ENCODE measurements at regions not wholly inside any gene's neighbourhood (a gene's known extent, or its start where the extent isn't known, plus 50 kb on each side); places are given as distances from the start of the nearest gene placed in this dataset.
A peak's percentile ranks its signal among the peaks of the same experiment; 100 is the strongest.

DNA sequence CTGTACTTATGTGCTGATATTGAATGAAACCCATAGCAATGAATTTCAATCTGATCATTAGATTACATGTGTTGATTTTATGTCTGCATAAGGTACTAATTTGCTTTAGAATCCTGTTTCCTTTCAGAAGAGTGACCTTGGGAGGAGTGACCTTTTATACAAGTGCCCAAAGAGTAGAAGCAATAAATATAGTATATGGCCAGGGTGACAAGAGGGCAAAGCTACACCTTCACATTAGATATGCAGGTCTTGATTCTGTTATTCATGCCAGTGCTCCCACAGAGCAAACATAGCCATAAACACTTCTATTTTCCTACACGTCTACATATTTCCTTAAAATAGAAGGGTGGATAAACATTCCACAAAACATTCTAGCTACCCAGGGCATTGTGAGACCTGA is 158.2 kb upstream of the RAP2B start:
- H3K4me3 ChIP-seq (ENCODE audit: low read depth, low read length): no peak overlapping the region
- TF ChIP-seq, protein P1, sequence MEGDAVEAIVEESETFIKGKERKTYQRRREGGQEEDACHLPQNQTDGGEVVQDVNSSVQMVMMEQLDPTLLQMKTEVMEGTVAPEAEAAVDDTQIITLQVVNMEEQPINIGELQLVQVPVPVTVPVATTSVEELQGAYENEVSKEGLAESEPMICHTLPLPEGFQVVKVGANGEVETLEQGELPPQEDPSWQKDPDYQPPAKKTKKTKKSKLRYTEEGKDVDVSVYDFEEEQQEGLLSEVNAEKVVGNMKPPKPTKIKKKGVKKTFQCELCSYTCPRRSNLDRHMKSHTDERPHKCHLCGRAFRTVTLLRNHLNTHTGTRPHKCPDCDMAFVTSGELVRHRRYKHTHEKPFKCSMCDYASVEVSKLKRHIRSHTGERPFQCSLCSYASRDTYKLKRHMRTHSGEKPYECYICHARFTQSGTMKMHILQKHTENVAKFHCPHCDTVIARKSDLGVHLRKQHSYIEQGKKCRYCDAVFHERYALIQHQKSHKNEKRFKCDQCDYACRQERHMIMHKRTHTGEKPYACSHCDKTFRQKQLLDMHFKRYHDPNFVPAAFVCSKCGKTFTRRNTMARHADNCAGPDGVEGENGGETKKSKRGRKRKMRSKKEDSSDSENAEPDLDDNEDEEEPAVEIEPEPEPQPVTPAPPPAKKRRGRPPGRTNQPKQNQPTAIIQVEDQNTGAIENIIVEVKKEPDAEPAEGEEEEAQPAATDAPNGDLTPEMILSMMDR (IDR thresholded peaks at IDR 0.05; ENCODE audit: insufficient read depth, low read depth, low read length, missing control alignments): no peak
- DNase-seq (ENCODE audit: low read depth): no peak

DNA sequence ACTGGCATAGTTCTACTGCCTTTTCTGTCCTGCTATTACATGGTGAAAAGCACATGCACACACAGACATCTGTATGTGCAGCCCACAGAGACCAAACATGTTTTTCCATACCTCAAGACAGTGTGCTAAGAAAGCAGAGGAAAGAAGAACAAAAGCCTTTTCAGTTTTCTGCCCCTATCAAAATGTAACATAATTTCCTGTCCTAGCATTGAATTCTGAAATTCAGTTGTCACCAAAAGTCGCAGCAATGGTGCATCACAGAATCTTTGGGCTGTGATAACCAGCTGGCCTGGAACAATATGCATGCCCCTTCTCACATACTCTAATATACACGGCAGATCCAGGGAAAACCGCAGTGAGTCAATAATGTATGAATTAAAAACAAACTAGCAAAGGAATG is 153.8 kb upstream of the RAP2B start:
- DNase-seq (ENCODE audit: low read depth): no peak
- no peak overlapping the region for H3K4me3 ChIP-seq (ENCODE audit: low read depth, low read length)
- TF ChIP-seq, protein P1 (IDR thresholded peaks at IDR 0.05; ENCODE audit: insufficient read depth, low read depth, low read length, missing control alignments): no peak

DNA sequence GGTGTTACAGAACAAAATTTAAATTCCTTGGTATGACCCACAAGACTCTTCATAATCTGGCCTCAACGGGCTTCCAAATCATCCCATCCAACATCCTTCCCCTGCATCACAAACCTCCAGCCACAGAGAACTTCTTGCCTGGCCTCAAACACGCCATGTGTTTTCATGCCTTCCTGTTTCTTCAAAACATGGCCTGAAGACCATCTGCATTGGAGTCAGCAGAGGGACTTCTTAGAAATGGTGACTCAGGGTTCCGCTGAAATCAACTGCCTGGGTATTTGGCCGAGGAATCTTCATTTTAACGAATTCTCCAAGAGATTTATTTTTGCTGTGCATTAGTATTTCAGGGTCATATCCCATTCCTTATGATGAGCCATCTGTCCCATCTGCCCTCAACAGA is 138.1 kb upstream of the RAP2B start:
- no peak for DNase-seq (ENCODE audit: low read depth)
- TF ChIP-seq, protein P1 (IDR thresholded peaks at IDR 0.05; ENCODE audit: insufficient read depth, low read depth, low read length, missing control alignments): no peak
- H3K4me3 ChIP-seq (ENCODE audit: low read depth, low read length): no peak overlapping the region

DNA sequence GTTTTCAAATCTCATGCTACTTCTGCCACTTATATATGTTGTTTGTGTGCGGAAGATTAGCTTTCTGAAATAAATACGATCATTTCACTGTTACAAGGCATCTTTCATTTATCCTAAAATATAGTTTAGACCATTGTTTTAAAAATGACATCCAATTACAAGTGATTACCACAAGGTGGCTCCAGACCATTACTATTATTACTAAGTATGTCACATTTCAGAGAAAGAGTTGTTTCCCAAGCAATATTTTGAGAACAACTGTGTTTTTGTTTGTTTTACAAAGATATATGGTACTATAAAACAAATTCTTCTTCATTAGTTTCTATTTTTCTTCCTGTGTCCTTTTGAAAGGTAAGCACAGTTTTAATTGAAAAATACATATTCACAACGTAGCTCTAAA is 136.0 kb upstream of the RAP2B start:
- TF ChIP-seq, protein P1 (IDR thresholded peaks at IDR 0.05; ENCODE audit: insufficient read depth, low read depth, low read length, missing control alignments): peak; percentile 43
- H3K4me3 ChIP-seq (ENCODE audit: low read depth, low read length): no peak overlapping the region
- peak; percentile 44 for DNase-seq (ENCODE audit: low read depth)

DNA sequence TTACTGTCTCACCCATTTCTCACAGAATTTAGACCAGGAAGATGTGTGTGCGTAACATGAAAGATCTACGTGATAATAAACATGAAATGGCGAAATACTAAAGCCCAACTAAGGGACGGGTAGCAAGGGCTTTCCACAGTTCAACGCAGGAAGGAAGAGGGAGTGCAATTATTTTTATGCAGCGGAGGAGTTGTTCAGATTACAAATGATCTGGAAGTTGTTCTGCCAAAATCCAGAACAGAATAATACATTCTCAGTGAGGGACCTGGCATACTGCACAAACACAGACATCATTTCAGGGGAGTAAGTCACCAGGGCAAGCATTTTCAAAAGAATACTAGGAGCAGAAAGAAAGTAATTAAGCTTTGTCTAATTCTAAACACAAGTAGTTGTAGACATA is 133.6 kb upstream of the RAP2B start:
- TF ChIP-seq, protein P1 (IDR thresholded peaks at IDR 0.05; ENCODE audit: insufficient read depth, low read depth, low read length, missing control alignments): no peak
- H3K4me3 ChIP-seq (ENCODE audit: low read depth, low read length): no peak overlapping the region
- DNase-seq (ENCODE audit: low read depth): no peak

DNA sequence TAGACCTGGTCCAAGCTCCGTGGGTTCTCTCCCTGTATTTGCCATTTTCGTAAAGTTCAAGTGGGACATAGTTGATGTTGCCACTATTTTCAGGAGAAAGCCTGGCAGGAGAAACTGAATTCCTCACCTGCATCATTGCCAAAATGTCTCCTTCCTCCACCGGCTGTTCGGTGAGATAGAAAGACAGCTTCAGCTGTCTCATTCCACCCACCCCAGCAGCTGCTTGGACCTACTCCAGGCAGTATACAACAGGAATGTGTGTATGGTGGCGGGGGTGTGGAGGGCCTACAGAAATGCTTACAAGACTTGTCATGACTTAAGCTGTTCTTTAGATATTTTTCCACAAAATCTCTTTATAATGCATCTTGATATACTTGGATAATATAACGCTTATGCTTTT is 132.7 kb upstream of the RAP2B start:
- TF ChIP-seq, protein P1 (IDR thresholded peaks at IDR 0.05; ENCODE audit: insufficient read depth, low read depth, low read length, missing control alignments): no peak
- no peak overlapping the region for H3K4me3 ChIP-seq (ENCODE audit: low read depth, low read length)
- no peak for DNase-seq (ENCODE audit: low read depth)

DNA sequence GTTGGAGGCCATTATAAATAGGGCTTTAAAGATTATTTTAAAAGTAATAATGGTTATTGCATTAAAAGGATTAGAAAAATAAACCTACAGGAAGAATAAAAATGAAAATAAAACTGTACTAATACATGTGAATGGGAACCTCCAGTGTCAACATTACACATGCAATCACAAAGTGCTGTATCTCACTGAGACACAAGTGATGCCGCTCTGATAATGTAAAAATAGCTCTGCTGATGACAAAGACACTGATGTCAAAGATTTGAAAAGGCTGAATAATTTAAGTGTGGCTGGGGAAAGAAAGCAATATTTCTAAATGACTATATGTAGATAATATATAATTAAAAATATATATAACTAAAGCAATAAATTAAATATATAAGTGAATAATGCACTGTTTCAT is 129.1 kb upstream of the RAP2B start:
- DNase-seq (ENCODE audit: low read depth): no peak
- no peak overlapping the region for H3K4me3 ChIP-seq (ENCODE audit: low read depth, low read length)

More for the DNA sequence above, 129.1 kb upstream of the RAP2B start:
- TF ChIP-seq, protein P1 (IDR thresholded peaks at IDR 0.05; ENCODE audit: insufficient read depth, low read depth, low read length, missing control alignments): no peak
